ENCODE measurements at regions not wholly inside any gene's neighbourhood (a gene's known extent, or its start where the extent isn't known, plus 50 kb on each side); places are given as distances from the start of the nearest gene placed in this dataset.

DNA sequence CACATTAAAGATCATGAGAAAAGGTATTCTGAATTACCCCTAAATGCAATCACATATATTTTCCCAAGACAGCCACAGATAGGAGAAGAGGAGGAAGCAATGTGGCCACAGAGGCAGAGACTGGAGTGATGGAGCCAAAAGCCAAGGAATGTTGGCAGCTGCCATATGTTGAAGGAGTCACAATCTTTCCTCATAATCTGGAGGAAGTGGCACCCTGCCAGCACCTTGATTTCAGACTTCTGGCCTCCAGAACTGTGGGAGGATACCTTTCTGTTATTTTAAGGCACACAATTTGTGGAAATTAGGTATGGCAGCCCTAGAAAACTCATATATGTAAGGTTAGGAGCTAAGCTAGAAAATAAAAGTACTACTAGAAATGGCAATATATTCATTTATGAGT lies 139.9 kb upstream of the GAS1 start:
- no TSS peak for BruUV-seq (replicated peaks)
- intact Hi-C loops (cut with micrococcal nuclease; ENCODE audit: unreplicated experiment): no loop called here

DNA sequence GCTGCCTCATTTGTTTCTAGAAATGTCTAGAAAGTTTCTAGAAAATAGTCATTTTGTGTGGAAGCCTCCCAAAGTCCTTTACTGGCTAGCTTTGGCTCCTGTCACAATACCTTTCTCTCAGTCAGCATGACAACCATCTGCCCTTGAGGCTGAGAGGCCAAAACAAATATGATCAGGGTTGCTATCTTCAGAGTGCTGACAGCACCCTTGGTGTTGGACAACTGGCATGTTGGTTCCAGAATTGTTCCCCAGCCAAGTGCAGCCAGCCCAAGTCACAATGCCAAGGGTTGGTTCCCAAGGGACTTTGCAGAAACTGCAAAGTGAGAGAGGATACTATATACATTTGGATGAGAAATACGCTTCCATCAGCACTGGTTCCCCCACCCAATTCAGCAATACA lies 140.9 kb upstream of the GAS1 start:
- DNase-seq (ENCODE audit: low spot score): no peak
- Histone ChIP-seq H3K27ac (ENCODE audit: low read depth, low read length, poor library complexity, severe bottlenecking) (no peak overlapping the region), H3K9me2 (ENCODE audit: insufficient read depth, low read length) (no peaks in the 10 kb centered on the region), H3K9me3 (ENCODE audit: low read length) (no peaks in the 10 kb centered on the region), H3K4me1 (ENCODE audit: insufficient read depth, low read length, poor library complexity, severe bottlenecking) (no peaks in the 10 kb centered on the region), H3K4me2 (ENCODE audit: low read length) (no peak overlapping the region), H4K20me1 (ENCODE audit: insufficient read depth, low read length) (no peaks in the 10 kb centered on the region), H3K79me2 (ENCODE audit: insufficient read depth, low read depth, low read length) (no peaks in the 10 kb centered on the region), H3K36me3 (ENCODE audit: insufficient read depth, low read length) (no peaks in the 10 kb centered on the region), H2AFZ (ENCODE audit: low read length) (no peak overlapping the region), H3K4me3 (ENCODE audit: low read depth, low read length, poor library complexity, severe bottlenecking) (no peak overlapping the region)
- TF ChIP-seq CTCF (conservative IDR thresholded peaks at IDR 0.05; ENCODE audit: low read length) (no peak), EZH2phosphoT487 (IDR thresholded peaks at IDR 0.05; ENCODE audit: borderline replicate concordance, low read depth, low read length) (no peak)
- intact Hi-C loops (cut with micrococcal nuclease; ENCODE audit: unreplicated experiment): no loop called here
- POLR2A ChIA-PET: no interaction called here
- no TSS peak for BruUV-seq (replicated peaks)
- CTCF ChIA-PET (ENCODE audit: unreplicated experiment): no interaction called here

More for the DNA sequence above, 139.9 kb upstream of the GAS1 start:
- H3K79me2 ChIP-seq (ENCODE audit: insufficient read depth, low read depth, low read length): no peaks in the 10 kb centered on the region
- H3K4me3 ChIP-seq (ENCODE audit: low read depth, low read length, poor library complexity, severe bottlenecking): no peak overlapping the region
- no peak for DNase-seq (ENCODE audit: low spot score)
- H3K36me3 ChIP-seq (ENCODE audit: insufficient read depth, low read length): no peaks in the 10 kb centered on the region
- no peak for TF ChIP-seq CTCF (conservative IDR thresholded peaks at IDR 0.05; ENCODE audit: low read length)
- no peak for TF ChIP-seq EZH2phosphoT487 (IDR thresholded peaks at IDR 0.05; ENCODE audit: borderline replicate concordance, low read depth, low read length)
- no peaks in the 10 kb centered on the region for H3K9me3 ChIP-seq (ENCODE audit: low read length)
- no peaks in the 10 kb centered on the region for H3K4me1 ChIP-seq (ENCODE audit: insufficient read depth, low read length, poor library complexity, severe bottlenecking)
- ChIA-PET CTCF (ENCODE audit: unreplicated experiment) (no interaction called here), POLR2A (interaction anchor here (0.5 kb wide), 1 partner anchor 884 kb away, joined by 3 read pairs; no protein-coding TSS in a partner anchor)
- no peak overlapping the region for H3K4me2 ChIP-seq (ENCODE audit: low read length)
- H2AFZ ChIP-seq (ENCODE audit: low read length): no peak overlapping the region
- H3K9me2 ChIP-seq (ENCODE audit: insufficient read depth, low read length): no peaks in the 10 kb centered on the region
- H4K20me1 ChIP-seq (ENCODE audit: insufficient read depth, low read length): no peaks in the 10 kb centered on the region
- H3K27ac ChIP-seq (ENCODE audit: low read depth, low read length, poor library complexity, severe bottlenecking): no peak overlapping the region

DNA sequence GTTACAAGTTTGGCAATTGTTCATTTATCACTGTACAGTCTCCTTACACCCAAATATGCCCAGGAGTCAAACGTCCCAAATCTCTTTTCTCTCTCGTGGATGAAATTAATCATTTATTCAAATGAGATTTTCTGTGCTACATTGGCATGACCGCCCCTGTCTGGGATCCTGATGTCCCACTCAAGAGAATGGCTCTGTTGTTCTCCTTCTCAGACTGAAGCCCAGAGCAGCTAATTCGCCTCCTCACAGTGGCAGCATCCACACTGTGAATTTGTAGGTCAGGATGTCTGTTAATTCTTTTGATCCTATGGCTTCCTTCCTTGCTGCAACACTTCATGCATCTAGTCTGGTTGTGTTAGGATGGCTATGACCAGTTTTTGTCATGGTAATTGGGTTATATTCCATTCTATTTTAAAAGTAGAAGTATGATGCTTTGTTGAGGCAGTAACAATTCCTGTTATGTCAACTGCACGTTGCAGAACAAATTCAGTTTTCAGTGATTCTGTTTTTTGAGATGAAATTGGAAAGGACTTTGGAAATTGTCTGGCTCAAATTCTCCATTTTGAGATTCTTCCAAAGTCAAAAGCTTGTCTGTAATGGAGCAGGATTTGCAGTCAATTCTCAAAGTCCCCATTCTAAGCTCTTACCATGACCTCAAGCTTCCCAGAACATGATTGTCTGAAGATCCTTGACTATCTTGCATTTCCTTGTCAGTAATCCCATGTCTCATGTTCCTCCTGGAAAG lies 141.5 kb upstream of the GAS1 start:
- no peak overlapping the region for H3K4me2 ChIP-seq (ENCODE audit: low read length)
- no peak overlapping the region for H3K4me3 ChIP-seq (ENCODE audit: low read depth, low read length, poor library complexity, severe bottlenecking)
- no peaks in the 10 kb centered on the region for H3K36me3 ChIP-seq (ENCODE audit: insufficient read depth, low read length)
- no peaks in the 10 kb centered on the region for H3K4me1 ChIP-seq (ENCODE audit: insufficient read depth, low read length, poor library complexity, severe bottlenecking)
- intact Hi-C loops (cut with micrococcal nuclease; ENCODE audit: unreplicated experiment): no loop called here
- H3K9me3 ChIP-seq (ENCODE audit: low read length): no peaks in the 10 kb centered on the region
- DNase-seq (ENCODE audit: low spot score): no peak
- H3K27ac ChIP-seq (ENCODE audit: low read depth, low read length, poor library complexity, severe bottlenecking): no peak overlapping the region
- no peaks in the 10 kb centered on the region for H3K9me2 ChIP-seq (ENCODE audit: insufficient read depth, low read length)
- no TSS peak for BruUV-seq (replicated peaks)
- H3K79me2 ChIP-seq (ENCODE audit: insufficient read depth, low read depth, low read length): no peaks in the 10 kb centered on the region
- TF ChIP-seq CTCF (conservative IDR thresholded peaks at IDR 0.05; ENCODE audit: low read length): no peak
- no peak for TF ChIP-seq EZH2phosphoT487 (IDR thresholded peaks at IDR 0.05; ENCODE audit: borderline replicate concordance, low read depth, low read length)
- POLR2A ChIA-PET: no interaction called here
- CTCF ChIA-PET (ENCODE audit: unreplicated experiment): no interaction called here
- no peak overlapping the region for H2AFZ ChIP-seq (ENCODE audit: low read length)
- H4K20me1 ChIP-seq (ENCODE audit: insufficient read depth, low read length): no peaks in the 10 kb centered on the region

All from OCI-LY7 (cell line).